DMS79 treated with DMSO at 0.1 percent for 48 hours (cell line): ENCODE measurements at regions not wholly inside any gene's neighbourhood (a gene's known extent, or its start where the extent isn't known, plus 50 kb on each side); places are given as distances from the start of the nearest gene placed in this dataset.
A peak's percentile ranks its signal among the peaks of the same experiment; 100 is the strongest.

Experiments
- DNase-seq: peaks from one replicate; lab custom pipeline; 2025; lab: John Stamatoyannopoulos, UW

- DNase-seq, result no peak
Measured at GRCh38 chr2:120658042-120658769, 77.5 kb upstream of the GLI2 start.

DNA sequence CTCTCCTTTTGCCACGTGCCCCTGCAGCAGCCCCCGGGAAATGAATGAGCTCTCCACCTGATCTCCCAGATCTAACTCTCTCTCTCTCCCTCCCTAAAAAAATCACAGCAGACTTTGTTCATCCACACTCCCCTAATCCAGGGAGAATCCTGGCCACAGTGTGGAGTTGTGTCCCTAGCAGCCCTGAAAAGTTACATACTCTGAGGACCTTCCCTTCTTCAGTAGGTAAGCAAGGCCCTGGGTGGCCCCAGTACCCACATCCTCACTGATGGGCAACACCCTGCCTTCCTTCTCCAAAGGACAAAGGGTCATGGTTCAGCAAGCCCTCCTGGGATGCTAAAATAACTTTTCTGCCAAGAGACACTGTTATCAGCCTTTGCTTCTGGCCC is 76.9 kb upstream of the GLI2 start:
- no peak for DNase-seq

DNA sequence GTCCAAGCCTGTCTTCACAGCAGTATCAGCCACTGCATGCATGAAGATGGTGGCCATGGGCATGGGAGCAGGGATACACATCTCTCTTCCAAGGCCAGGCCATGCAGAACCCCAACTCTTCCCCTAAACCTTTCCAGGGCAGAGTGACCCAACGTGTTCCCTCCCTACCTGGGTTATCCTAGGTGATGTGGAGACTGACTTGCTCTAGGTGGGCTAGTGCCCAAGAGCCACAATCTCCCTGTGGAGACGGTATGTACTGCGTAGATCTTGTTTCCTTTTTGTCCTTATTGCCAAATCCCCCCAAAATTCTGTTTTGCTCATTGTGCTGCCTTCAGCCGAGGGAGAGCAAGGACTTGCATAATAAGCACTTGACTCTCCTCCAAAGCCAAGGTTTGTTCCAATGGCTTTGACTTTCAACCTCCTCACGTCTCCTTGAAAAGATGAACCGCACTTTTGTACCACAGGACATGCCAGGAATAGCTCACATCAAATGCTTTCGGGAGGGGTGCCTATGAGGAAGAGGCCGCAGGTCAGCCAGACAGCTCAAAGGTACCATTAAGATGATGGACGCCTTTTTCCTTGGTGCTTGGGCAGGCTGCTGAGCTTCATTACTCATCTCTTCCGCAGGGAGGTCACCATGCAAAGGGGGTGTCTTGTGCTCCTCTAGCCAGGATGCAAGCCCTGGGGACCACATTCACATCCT is 76.2 kb upstream of the GLI2 start:
- no peak for DNase-seq

DNA sequence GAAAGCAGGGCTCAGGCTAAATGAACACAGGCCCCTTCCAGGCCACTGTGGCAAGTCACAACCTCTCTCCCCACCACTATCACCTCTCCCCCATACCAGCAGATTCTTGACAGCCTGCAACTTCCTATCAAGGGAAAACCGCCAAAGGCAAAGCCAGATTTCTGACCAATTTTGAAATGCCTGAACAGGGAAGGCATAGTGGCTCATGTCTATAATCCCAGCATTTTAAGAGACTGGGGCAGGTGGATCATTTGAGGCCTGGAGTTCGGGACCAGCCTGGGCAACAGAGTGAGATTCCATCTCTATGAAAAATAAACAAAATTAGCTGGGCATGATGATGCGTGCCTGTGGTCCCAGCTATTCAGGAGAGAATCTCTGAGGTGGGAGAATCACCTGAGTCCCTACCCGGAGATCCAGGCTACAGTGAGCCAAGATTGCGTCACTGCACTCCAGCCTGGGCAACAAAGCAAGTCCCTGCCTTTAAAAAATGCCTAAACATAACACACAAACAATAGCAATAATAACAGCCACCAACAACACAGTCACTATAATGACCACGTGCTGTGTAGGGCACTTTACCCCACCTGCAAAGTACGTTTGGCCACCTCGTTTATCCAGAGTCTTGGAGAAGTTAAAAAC is 75.5 kb upstream of the GLI2 start:
- no peak for DNase-seq

- DNase-seq, result no peak
Measured at GRCh38 chr2:120660771-120661459, 74.8 kb upstream of the GLI2 start.

GRCh38 chr2:120661551-120661950 is 74.1 kb upstream of the GLI2 start:
- DNase-seq, result no peak

DNA sequence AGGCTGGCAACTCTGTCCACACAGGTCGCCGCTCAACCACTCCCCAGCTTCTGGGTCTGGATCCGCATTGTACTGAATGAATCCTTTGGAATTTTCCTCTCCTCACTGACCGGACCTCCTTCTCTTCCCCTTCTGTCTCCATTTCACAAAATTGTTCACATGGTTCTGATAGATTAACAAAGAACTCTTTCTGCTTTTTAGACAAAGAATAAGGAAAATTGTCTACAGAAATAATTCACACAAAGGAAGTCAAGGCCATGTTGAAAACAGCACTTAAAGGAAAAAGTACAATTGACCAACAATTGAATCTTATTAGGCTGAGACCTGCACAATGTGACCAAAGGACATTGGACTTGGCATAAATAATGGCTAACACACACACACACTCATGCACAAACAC is 73.6 kb upstream of the GLI2 start:
- DNase-seq, result no peak

DNA sequence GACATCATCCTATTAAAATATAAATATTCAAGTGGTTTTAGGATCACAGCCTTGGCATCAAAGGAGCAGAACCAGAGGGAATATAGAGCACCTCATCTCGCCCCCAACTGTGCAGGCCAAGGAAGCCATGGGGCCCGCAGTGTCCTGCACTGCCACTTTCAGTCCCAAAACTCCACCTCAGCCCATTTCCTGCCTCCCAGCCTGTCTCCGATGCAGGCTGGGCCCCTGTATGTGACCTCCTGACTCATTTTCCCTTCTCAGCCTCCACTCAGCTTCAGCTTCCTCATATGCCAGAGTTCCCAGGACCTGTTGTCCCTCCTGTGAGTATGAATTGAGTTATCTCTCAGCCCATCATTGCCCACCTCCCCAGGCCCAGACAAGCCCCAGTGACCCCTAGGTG is 72.9 kb upstream of the GLI2 start:
- DNase-seq, result no peak

- no peak for DNase-seq
Measured at GRCh38 chr2:120666433-120666832, 69.2 kb upstream of the GLI2 start.

- DNase-seq, result no peak
Measured at GRCh38 chr2:120667981-120668380, 67.7 kb upstream of the GLI2 start.

DNA sequence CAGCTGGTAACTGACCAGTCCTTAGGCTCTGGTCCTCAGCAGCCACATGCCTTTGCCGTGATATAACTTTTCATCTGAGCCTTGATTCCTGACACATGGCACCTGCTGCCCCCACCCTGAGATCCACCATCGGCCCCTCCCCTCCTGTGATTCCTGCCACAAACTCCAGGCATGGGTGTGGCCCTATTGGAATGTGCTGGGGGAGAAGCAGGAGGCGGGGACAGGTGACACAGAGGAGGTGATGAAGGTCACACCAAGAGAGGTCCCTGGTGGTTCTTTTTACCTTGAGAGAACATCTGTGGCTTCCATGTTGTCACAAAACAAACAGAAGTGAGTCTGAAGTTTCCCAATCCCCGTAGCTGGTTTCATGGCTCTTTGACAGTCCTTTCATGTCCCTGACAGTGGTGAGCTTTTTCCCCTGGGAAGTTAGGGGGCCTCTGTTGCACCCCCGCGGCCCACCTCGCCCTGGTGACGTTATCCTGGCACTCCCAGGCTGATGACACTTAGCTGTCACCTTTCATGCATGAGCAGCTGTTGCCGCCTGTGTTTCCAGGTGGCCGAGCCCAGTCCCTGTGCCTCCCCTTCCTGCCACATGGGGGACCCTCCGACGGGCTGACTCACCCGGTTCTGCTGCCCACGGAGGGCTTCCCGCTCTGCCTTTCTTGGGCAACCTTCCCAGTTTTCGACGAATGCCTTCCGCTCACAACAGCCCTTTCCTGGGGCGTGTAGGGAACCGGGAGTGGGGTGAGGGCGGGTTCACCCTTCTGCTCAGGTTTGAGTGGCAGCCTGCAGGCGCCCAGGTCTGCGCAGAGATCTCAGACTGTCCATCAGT is 66.3 kb upstream of the GLI2 start:
- DNase-seq, result peak; percentile 42

DNA sequence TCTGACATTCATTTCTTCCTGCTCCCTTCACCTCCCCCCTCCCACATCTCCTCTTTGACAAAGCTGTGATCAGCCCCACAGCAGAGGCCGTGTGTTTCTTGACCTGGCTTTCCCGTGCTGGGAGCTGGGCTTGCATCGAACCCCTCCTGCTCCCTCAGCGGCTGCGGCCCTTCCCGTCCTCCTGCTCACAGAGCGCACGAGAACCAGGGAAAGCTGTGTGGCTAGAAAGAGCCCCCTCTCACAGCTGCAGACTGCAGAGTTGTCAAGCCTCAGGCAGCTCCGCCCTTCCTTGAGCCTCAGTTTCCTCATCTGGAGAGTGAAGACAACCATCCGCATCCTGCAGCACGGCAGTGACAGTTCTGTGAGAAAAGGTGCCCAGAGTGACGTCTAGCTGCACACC is 65.7 kb upstream of the GLI2 start:
- no peak for DNase-seq

DNA sequence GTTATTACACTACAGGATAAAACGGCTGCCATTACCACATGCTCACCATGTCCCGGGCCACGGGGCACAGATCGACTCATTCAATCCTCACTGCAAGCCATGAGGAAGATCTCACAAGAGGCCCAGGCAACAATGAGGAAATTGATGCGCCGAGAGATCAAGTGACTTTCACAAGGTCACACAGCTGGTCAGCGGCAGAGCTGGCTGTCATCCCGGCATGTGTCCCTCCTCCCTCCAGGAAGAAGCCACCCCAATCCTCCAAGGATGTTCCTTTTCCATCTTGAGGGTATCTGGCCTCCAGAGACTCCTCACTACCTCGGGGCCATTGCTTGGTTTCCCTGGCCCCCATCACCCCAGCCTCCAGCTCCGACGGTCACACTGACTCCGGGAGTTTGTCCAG is 65.3 kb upstream of the GLI2 start:
- no peak for DNase-seq

- peak; percentile 22 for DNase-seq
Measured at GRCh38 chr2:120670771-120671480, 64.7 kb upstream of the GLI2 start.

DNA sequence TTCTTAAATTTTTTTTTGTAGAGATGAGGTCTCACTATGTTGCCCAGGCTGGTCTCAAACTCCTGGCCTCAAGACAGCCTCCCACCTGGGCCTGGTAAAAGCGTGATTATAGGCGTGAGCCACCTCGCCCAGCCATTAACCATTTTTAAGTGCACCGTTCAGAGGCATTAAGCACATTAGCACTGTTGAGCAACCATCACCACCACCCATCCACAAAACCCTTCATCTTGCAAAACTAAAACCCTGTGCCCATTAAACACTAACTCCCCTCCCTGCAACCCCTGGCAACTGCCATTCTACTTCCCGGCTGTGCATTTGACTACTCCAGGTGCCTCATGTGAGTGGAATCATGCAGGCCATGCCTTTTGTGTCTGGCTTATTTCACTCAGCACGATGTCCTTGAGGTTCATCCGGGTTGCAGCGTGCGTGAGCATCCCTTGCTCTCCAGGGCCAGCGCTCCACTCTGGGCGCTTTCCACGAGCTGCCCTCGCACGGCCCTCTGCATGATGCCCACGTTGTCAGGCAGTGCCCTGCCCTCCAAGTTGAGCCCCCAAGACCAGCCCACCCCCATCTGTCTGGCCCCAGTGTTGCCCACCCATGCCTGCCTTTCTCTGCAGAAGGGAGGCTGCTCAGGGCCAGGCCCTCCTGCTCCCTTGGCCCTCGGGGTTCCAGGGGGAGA is 63.0 kb upstream of the GLI2 start:
- peak; percentile 56 for DNase-seq

DNA sequence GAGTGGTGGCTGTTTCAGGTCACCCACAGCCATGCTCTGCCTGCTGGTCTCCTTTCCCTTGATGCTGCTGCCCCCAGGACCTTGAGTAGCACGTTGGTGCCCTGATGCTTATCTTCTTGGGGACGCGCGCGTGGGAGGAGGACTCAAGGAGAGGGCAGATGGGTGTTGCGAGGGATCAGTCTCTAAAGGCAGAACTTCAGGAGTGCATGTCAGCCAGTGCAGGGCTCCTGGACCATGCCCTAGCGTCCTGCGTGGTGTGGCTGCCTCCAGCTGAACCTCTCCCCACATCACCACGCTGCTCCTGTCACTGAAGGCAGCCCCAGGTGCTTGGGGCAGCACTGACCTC is 62.5 kb upstream of the GLI2 start:
- DNase-seq, result no peak

GRCh38 chr2:120673571-120674061 is 62.1 kb upstream of the GLI2 start:
- DNase-seq, result no peak

GRCh38 chr2:120674246-120675170 is 61.2 kb upstream of the GLI2 start:
- no peak for DNase-seq

GRCh38 chr2:120675460-120676130 is 60.1 kb upstream of the GLI2 start:
- no peak for DNase-seq
